B cell (primary cell): ENCODE measurements at regions not wholly inside any gene's neighbourhood (a gene's known extent, or its start where the extent isn't known, plus 50 kb on each side); places are given as distances from the start of the nearest gene placed in this dataset.

Source experiments
- EZH2 ChIP-seq: IDR thresholded peaks from 2 replicates; pipeline ENCODE4 v1.6.1; 2012; ENCODE audit warnings: borderline replicate concordance, low read depth, mild to moderate bottlenecking, moderate library complexity, low read length; ENCODE audit not compliant: insufficient read depth, poor library complexity, severe bottlenecking
- TF ChIP-seq, protein P1 (sequence below): fragments of 200-600 bp; IDR thresholded peaks from one replicate; pipeline ENCODE4 v1.8.0; 2022; ENCODE audit warnings: antibody characterized with exemption, mild to moderate bottlenecking

DNA sequence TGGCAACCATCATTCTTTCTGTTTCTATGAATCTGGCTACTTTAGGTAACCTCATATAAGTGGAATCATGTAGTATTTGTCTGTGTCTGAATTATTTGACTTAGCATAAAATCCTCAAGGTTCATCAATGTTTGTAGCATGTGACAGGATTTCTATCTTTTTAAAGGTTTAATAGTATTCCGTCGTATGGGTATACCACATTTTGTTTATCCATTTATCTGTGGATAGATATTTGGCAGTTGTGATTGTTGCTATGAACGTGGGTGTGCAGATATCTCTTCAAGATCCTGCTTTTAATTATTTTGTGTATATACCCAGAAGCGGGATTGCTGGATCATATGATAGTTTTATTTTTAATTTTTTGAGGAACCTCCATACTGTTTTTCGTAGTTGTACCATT, 421.7 kb downstream of the PCNX1 start:
- TF ChIP-seq, protein P1, sequence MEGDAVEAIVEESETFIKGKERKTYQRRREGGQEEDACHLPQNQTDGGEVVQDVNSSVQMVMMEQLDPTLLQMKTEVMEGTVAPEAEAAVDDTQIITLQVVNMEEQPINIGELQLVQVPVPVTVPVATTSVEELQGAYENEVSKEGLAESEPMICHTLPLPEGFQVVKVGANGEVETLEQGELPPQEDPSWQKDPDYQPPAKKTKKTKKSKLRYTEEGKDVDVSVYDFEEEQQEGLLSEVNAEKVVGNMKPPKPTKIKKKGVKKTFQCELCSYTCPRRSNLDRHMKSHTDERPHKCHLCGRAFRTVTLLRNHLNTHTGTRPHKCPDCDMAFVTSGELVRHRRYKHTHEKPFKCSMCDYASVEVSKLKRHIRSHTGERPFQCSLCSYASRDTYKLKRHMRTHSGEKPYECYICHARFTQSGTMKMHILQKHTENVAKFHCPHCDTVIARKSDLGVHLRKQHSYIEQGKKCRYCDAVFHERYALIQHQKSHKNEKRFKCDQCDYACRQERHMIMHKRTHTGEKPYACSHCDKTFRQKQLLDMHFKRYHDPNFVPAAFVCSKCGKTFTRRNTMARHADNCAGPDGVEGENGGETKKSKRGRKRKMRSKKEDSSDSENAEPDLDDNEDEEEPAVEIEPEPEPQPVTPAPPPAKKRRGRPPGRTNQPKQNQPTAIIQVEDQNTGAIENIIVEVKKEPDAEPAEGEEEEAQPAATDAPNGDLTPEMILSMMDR = no peak
- no peak for TF ChIP-seq EZH2
